GM19240 (cell line): ENCODE measurements at regions not wholly inside any gene's neighbourhood (a gene's known extent, or its start where the extent isn't known, plus 50 kb on each side); places are given as distances from the start of the nearest gene placed in this dataset.

Source experiments
- DNase-seq: peaks from one replicate; pipeline ENCODE4 v3.0.0; 2011; ENCODE audit warnings: low spot score; ENCODE audit not compliant: insufficient read length

GRCh38 chr12:92582893-92583292, 119.9 kb upstream of the PLEKHG7 start:
- DNase-seq = no peak

GRCh38 chr12:92582475-92582874, 120.3 kb upstream of the PLEKHG7 start:
- no peak for DNase-seq

GRCh38 chr12:92581604-92582003, 121.2 kb upstream of the PLEKHG7 start:
- no peak for DNase-seq

- no peak for DNase-seq
Observed at GRCh38 chr12:92574911-92575570, 127.7 kb upstream of the PLEKHG7 start.

GRCh38 chr12:92574051-92574783, 128.6 kb upstream of the PLEKHG7 start:
- DNase-seq = no peak

- DNase-seq = no peak
Observed at GRCh38 chr12:92573104-92573503, 129.7 kb upstream of the PLEKHG7 start.

- no peak for DNase-seq
Observed at GRCh38 chr12:92571844-92572543, 130.8 kb upstream of the PLEKHG7 start.

- no peak for DNase-seq
Observed at GRCh38 chr12:92571169-92571568, 131.6 kb upstream of the PLEKHG7 start.

GRCh38 chr12:92570056-92570753, 132.6 kb upstream of the PLEKHG7 start:
- DNase-seq = no peak

GRCh38 chr12:92568691-92569090, 134.1 kb upstream of the PLEKHG7 start:
- no peak for DNase-seq

- no peak for DNase-seq
Observed at GRCh38 chr12:92566448-92567019, 136.3 kb upstream of the PLEKHG7 start.

- DNase-seq = no peak
Observed at GRCh38 chr12:92563819-92564218, 139.0 kb upstream of the PLEKHG7 start.

- no peak for DNase-seq
Observed at GRCh38 chr12:92562063-92562734, 140.6 kb upstream of the PLEKHG7 start.

- no peak for DNase-seq
Observed at GRCh38 chr12:92561543-92561899, 141.3 kb upstream of the PLEKHG7 start.

- DNase-seq = no peak
Observed at GRCh38 chr12:92560713-92561542, 141.9 kb upstream of the PLEKHG7 start.

GRCh38 chr12:92558806-92559205, 144.0 kb upstream of the PLEKHG7 start:
- no peak for DNase-seq

- DNase-seq = no peak
Observed at GRCh38 chr12:92558215-92558773, 144.5 kb upstream of the PLEKHG7 start.

- DNase-seq = no peak
Observed at GRCh38 chr12:92557422-92557724, 145.4 kb upstream of the PLEKHG7 start.

- no peak for DNase-seq
Observed at GRCh38 chr12:92556637-92557421, 146.0 kb upstream of the PLEKHG7 start.
